ENCODE measurements at regions not wholly inside any gene's neighbourhood (a gene's known extent, or its start where the extent isn't known, plus 50 kb on each side); places are given as distances from the start of the nearest gene placed in this dataset.

DNA sequence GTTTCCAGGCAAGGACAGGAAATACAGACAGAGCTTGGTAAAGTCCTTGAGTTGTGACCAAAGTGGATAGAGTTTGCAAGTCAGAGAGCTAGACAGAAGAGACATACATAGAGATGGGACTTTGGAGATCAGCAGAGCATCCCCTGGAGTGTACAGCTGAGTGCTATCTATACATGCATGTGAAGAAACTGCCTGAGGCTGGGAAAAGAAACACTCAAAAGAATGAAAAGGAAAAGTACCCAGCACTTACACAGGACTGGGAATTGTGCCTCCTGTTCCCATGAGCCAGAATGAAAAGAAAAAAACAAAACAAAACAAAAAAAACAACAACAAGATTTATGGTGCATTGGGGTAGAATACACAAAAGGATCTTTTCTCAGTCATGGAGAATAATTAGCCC is 606.4 kb downstream of the ZNF608 start:
- Mint-ChIP-seq H3K27me3 (ENCODE audit: low read depth in 3 of 3) (peaks cover 0 to 3% (median 2%) of the 10 kb centered on the region in 3 donors), H3K4me1 (no peaks in the 10 kb centered on the region), H3K36me3 (no peaks in the 10 kb centered on the region), H3K27ac (no peak overlapping the region), H3K9me3 (peaks cover 0 to 10% (median 3%) of the 10 kb centered on the region in 7 donors), H3K4me3 (no peak overlapping the region)
- no peak overlapping the region for H3K4me2 ChIP-seq (replicated peaks; ENCODE audit: extremely low read depth, low read length, poor library complexity, severe bottlenecking)
- H3K9me3 ChIP-seq (replicated peaks in 1 of 2; ENCODE audit: control insufficient read depth in 1 of 2, insufficient read depth in 1 of 2, low read length in 2 of 2): peaks cover 0 to 3% of the 10 kb centered on the region in 2 donors
- no peaks in the 10 kb centered on the region for H3K27me3 ChIP-seq (ENCODE audit: control insufficient read depth in 2 of 2, insufficient read depth in 2 of 2, low read length in 2 of 2)
- no peaks in the 10 kb centered on the region for H3K4me1 ChIP-seq (ENCODE audit: control insufficient read depth in 1 of 2, insufficient read depth in 2 of 2, low read length in 2 of 2)
- intact Hi-C loops (cut with micrococcal nuclease): no loop called here
- TF ChIP-seq, protein P1, sequence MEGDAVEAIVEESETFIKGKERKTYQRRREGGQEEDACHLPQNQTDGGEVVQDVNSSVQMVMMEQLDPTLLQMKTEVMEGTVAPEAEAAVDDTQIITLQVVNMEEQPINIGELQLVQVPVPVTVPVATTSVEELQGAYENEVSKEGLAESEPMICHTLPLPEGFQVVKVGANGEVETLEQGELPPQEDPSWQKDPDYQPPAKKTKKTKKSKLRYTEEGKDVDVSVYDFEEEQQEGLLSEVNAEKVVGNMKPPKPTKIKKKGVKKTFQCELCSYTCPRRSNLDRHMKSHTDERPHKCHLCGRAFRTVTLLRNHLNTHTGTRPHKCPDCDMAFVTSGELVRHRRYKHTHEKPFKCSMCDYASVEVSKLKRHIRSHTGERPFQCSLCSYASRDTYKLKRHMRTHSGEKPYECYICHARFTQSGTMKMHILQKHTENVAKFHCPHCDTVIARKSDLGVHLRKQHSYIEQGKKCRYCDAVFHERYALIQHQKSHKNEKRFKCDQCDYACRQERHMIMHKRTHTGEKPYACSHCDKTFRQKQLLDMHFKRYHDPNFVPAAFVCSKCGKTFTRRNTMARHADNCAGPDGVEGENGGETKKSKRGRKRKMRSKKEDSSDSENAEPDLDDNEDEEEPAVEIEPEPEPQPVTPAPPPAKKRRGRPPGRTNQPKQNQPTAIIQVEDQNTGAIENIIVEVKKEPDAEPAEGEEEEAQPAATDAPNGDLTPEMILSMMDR (IDR thresholded peaks at IDR 0.05): no peak
- H3K27ac ChIP-seq (ENCODE audit: low read depth in 1 of 2, low read length in 2 of 2): no peak overlapping the region
- H3K36me3 ChIP-seq (replicated peaks in 1 of 2; ENCODE audit: control insufficient read depth in 1 of 2, insufficient read depth in 2 of 2, low read length in 2 of 2): no peaks in the 10 kb centered on the region
- H3K9ac ChIP-seq (ENCODE audit: insufficient read depth, low read length, poor library complexity, severe bottlenecking): no peak overlapping the region
- no peak overlapping the region for H2AFZ ChIP-seq (ENCODE audit: insufficient read depth, low read depth, low read length, poor library complexity, severe bottlenecking)
- H3K79me2 ChIP-seq (ENCODE audit: insufficient read depth, low read length): no peaks in the 10 kb centered on the region
- DNase-seq: no peak
- H4K20me1 ChIP-seq (ENCODE audit: insufficient read depth, low read length): no peaks in the 10 kb centered on the region
- no peak overlapping the region for H3K4me3 ChIP-seq (replicated peaks in 1 of 3; ENCODE audit: low read depth in 2 of 3, low read length in 3 of 3)

DNA sequence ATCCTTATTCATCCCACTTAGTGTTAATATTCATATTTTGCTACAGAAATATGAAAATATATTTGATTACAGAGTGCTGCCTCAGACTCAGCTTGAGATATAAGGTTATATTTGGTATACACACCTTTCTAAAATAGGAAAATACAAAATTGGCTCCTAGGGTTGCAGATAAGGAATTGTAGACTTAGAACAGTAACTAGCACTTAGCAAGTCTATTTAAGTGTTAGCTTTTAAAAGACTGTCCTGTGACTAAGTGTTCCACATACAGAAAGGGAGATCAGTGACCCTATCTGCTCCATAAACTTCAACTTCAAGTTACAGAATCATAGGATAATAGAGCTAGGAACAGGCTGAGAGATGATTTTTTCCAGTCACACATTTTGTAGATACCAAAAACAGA is 607.0 kb downstream of the ZNF608 start:
- H3K9me3 ChIP-seq (replicated peaks in 1 of 2; ENCODE audit: control insufficient read depth in 1 of 2, insufficient read depth in 1 of 2, low read length in 2 of 2): peaks cover 0 to 3% of the 10 kb centered on the region in 2 donors
- Mint-ChIP-seq H3K9me3 (peaks cover 0 to 10% (median 3%) of the 10 kb centered on the region in 7 donors), H3K27ac (no peak overlapping the region), H3K4me1 (no peaks in the 10 kb centered on the region), H3K4me3 (no peak overlapping the region), H3K27me3 (ENCODE audit: low read depth in 3 of 3) (peaks cover 0 to 3% (median 2%) of the 10 kb centered on the region in 3 donors), H3K36me3 (no peaks in the 10 kb centered on the region)
- H3K27ac ChIP-seq (ENCODE audit: low read depth in 1 of 2, low read length in 2 of 2): no peak overlapping the region
- DNase-seq: no peak
- H3K79me2 ChIP-seq (ENCODE audit: insufficient read depth, low read length): no peaks in the 10 kb centered on the region
- no peak overlapping the region for H2AFZ ChIP-seq (ENCODE audit: insufficient read depth, low read depth, low read length, poor library complexity, severe bottlenecking)
- H3K27me3 ChIP-seq (ENCODE audit: control insufficient read depth in 2 of 2, insufficient read depth in 2 of 2, low read length in 2 of 2): no peaks in the 10 kb centered on the region
- intact Hi-C loops (cut with micrococcal nuclease): no loop called here
- H4K20me1 ChIP-seq (ENCODE audit: insufficient read depth, low read length): no peaks in the 10 kb centered on the region
- TF ChIP-seq, protein P1 (IDR thresholded peaks at IDR 0.05): no peak
- H3K4me2 ChIP-seq (replicated peaks; ENCODE audit: extremely low read depth, low read length, poor library complexity, severe bottlenecking): no peak overlapping the region
- H3K36me3 ChIP-seq (replicated peaks in 1 of 2; ENCODE audit: control insufficient read depth in 1 of 2, insufficient read depth in 2 of 2, low read length in 2 of 2): no peaks in the 10 kb centered on the region
- no peak overlapping the region for H3K4me3 ChIP-seq (replicated peaks in 1 of 3; ENCODE audit: low read depth in 2 of 3, low read length in 3 of 3)
- no peak overlapping the region for H3K9ac ChIP-seq (ENCODE audit: insufficient read depth, low read length, poor library complexity, severe bottlenecking)
- no peaks in the 10 kb centered on the region for H3K4me1 ChIP-seq (ENCODE audit: control insufficient read depth in 1 of 2, insufficient read depth in 2 of 2, low read length in 2 of 2)

Measured in CD14-positive monocyte (primary cell).